ENCODE measurements at regions not wholly inside any gene's neighbourhood (a gene's known extent, or its start where the extent isn't known, plus 50 kb on each side); places are given as distances from the start of the nearest gene placed in this dataset.

DNA sequence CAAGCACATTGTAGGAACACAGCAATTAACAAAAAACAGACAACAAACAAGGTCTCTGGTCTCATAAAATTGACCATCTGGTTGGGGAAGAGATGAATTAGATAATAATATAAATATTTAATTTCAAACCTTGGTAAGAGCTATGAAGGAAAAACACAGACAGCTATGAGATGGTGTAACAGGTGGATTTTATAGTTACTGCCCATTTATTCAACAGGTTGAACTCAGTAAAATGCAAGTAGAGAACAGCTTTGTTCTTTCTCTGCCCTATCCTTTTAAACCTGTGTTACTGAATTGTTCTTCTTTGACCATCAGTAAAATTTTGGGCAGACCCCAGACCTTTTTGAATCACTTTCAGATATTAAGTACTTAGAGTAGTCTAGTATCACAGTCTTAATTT, 77.6 kb upstream of the FAM216B start:
- TF ChIP-seq, protein P1, sequence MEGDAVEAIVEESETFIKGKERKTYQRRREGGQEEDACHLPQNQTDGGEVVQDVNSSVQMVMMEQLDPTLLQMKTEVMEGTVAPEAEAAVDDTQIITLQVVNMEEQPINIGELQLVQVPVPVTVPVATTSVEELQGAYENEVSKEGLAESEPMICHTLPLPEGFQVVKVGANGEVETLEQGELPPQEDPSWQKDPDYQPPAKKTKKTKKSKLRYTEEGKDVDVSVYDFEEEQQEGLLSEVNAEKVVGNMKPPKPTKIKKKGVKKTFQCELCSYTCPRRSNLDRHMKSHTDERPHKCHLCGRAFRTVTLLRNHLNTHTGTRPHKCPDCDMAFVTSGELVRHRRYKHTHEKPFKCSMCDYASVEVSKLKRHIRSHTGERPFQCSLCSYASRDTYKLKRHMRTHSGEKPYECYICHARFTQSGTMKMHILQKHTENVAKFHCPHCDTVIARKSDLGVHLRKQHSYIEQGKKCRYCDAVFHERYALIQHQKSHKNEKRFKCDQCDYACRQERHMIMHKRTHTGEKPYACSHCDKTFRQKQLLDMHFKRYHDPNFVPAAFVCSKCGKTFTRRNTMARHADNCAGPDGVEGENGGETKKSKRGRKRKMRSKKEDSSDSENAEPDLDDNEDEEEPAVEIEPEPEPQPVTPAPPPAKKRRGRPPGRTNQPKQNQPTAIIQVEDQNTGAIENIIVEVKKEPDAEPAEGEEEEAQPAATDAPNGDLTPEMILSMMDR (IDR thresholded peaks at IDR 0.05; ENCODE audit: low read depth, low read length), result no peak
- DNase-seq (ENCODE audit: extremely low read depth, low read depth), result no peak

DNA sequence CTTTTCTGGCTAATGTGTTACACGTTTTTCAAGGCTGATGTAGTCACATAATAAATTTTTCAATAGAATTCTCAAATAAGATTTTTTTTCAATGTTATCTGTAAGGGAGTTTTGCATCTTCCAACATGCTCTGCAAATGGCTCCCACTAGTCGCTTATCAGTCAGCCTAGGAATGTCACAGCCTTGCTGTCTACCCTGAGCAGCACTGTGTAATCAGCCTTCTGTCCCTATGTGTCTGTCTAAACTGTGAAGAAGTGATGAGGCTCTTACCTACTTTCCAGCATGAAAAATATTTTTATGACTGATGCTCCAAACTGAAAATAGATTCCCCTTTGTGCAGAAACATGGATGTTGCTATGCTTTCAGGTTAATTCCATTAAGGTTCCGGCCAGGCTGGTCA, 75.1 kb upstream of the FAM216B start:
- TF ChIP-seq, protein P1 (IDR thresholded peaks at IDR 0.05; ENCODE audit: low read depth, low read length), result no peak
- DNase-seq (ENCODE audit: extremely low read depth, low read depth), result no peak

DNA sequence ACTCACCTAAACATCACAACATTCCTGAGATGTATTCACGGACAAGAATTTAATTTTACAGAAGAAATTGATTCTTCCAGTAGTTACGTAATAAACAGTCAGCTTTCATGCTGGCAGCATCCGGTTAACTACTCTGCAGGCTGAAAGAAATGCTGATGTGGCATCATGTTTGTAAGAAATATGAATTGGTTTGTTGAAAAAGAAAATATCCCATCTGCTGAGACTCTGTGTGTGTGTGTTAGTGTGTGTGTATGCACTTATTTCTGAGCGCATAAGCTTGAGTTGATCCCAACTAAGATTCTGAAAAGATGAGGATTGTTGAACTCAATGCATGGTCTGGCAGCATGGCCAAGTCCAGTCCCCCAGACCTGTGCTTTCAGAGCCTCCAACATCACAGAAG, 74.3 kb upstream of the FAM216B start:
- no peak for DNase-seq (ENCODE audit: extremely low read depth, low read depth)
- TF ChIP-seq, protein P1 (IDR thresholded peaks at IDR 0.05; ENCODE audit: low read depth, low read length), result no peak

DNA sequence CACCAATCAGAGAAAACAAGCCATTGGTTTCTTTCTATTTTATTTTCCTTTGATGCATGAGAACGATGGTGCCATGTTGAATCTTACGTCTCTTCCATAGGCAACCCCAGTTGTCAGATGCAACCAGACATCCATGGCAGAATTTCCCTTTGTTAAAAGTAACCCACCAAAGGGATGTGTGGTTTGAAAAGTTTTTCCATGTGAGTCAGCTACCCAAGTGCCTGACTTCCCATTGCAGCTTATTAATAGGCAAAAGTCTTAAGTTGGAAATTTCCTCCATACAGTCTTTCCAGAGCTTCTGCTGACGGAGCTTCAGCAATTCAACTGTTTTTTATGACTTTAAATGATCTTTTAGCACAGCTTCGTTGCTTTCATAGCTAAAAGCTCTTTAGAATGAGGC, 73.8 kb upstream of the FAM216B start:
- TF ChIP-seq, protein P1 (IDR thresholded peaks at IDR 0.05; ENCODE audit: low read depth, low read length), result no peak
- no peak for DNase-seq (ENCODE audit: extremely low read depth, low read depth)

DNA sequence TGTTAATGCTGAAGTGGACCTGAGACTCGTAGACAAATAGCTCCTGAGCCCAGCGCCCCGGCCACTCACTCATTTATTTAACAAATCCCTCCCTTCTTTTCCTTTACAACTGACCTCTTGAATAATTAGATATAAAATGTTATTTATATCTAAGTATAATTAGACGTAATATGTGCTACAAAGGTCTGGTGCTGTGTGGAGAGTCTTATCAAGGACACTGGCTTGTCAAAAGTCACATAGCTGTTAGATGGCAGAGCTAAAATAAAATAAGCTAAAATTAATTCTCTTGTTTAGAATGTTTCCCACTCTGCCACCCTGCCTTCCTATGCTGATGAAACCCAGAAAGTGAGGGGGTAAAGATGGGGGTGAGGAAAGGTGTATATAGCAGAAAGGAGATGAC, 73.0 kb upstream of the FAM216B start:
- TF ChIP-seq, protein P1 (IDR thresholded peaks at IDR 0.05; ENCODE audit: low read depth, low read length), result no peak
- no peak for DNase-seq (ENCODE audit: extremely low read depth, low read depth)

DNA sequence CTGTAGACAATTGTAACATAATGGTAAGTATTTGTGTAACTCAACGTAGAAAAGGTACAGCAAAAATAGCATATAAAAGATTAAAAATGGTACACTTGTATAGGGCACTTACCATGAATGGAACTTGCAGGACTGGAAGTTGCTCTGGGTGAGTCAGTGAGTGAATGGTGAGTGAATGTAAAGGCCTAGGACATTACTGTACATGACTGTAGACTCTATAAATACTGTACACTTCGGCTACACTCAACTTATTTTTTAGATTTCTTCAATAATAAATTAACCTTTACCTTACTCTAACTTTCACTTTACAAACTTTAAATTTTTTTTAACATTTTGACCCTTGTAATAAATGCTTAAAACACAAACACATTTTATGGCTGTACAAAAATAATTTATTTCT, 72.1 kb upstream of the FAM216B start:
- TF ChIP-seq, protein P1 (IDR thresholded peaks at IDR 0.05; ENCODE audit: low read depth, low read length), result no peak
- no peak for DNase-seq (ENCODE audit: extremely low read depth, low read depth)

DNA sequence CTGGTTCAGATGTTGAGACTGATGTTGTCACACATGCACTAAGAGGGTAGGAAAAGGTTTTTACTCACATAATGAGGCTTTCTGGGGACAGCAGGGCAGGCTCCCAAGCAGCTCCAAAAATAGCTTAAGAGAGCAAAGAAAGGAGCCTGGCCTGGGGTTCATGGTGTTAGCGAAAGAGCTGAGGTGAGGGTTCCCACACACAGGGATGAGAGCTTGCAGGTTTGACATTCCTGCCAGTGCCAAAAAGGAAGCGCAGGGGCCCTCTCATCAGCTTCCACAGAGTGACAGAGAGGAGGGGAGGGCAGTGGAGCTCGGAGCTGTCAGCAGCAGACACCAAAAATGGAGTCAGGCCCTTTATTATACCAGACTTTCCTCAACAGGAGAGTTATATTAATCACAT, 65.5 kb upstream of the FAM216B start:
- TF ChIP-seq, protein P1 (IDR thresholded peaks at IDR 0.05; ENCODE audit: low read depth, low read length), result no peak
- DNase-seq (ENCODE audit: extremely low read depth, low read depth), result no peak

Measured in AG09319 (cell line).